Dedifferentiated amniotic fluid mesenchymal stem cell (primary cell): ENCODE measurements at regions not wholly inside any gene's neighbourhood (a gene's known extent, or its start where the extent isn't known, plus 50 kb on each side); places are given as distances from the start of the nearest gene placed in this dataset.

Experiments
- DNase-seq: peaks from one replicate; pipeline ENCODE4 v3.0.0-alpha.2; 2016; ENCODE audit errors: extremely low spot score

GRCh38 chr20:59493926-59494325, 110.4 kb upstream of the PHACTR3 start:
- DNase-seq: no peak

- DNase-seq: no peak
These were observed 109.2 kb upstream of the PHACTR3 start for GRCh38 chr20:59495166-59495565.

- DNase-seq: peak; percentile 66
These were observed 108.3 kb upstream of the PHACTR3 start for GRCh38 chr20:59495894-59496510.

GRCh38 chr20:59498291-59498690, 106.0 kb upstream of the PHACTR3 start:
- no peak for DNase-seq

GRCh38 chr20:59499863-59500262, 104.5 kb upstream of the PHACTR3 start:
- no peak for DNase-seq

- no peak for DNase-seq
These were observed 95.6 kb upstream of the PHACTR3 start for GRCh38 chr20:59508729-59509128.

GRCh38 chr20:59512651-59513050, 91.7 kb upstream of the PHACTR3 start:
- no peak for DNase-seq

- DNase-seq: no peak
These were observed 89.8 kb upstream of the PHACTR3 start for GRCh38 chr20:59514554-59514953.

GRCh38 chr20:59515013-59515905, 89.1 kb upstream of the PHACTR3 start:
- peak; percentile 59 for DNase-seq

- no peak for DNase-seq
These were observed 88.5 kb upstream of the PHACTR3 start for GRCh38 chr20:59515906-59516209.

GRCh38 chr20:59518881-59519706, 85.2 kb upstream of the PHACTR3 start:
- DNase-seq: peak; percentile 22

- DNase-seq: no peak
These were observed 84.7 kb upstream of the PHACTR3 start for GRCh38 chr20:59519707-59520014.

GRCh38 chr20:59520814-59521213, 83.5 kb upstream of the PHACTR3 start:
- no peak for DNase-seq

GRCh38 chr20:59525500-59526241, 78.7 kb upstream of the PHACTR3 start:
- peak; percentile 20 for DNase-seq

- DNase-seq: no peak
These were observed 77.8 kb upstream of the PHACTR3 start for GRCh38 chr20:59526242-59527225.

- no peak for DNase-seq
These were observed 73.6 kb upstream of the PHACTR3 start for GRCh38 chr20:59530782-59531181.

- no peak for DNase-seq
These were observed 66.3 kb upstream of the PHACTR3 start for GRCh38 chr20:59537991-59538390.

- DNase-seq: no peak
These were observed 56.7 kb upstream of the PHACTR3 start for GRCh38 chr20:59547596-59547995.
